A549 (cell line): ENCODE measurements at regions not wholly inside any gene's neighbourhood (a gene's known extent, or its start where the extent isn't known, plus 50 kb on each side); places are given as distances from the start of the nearest gene placed in this dataset.

ENCODE experiments used
- ATAC-seq, 2 experiments: fragments of 200-7000 bp in 1 of 2; fragments of >200 bp in 1 of 2; cut with Nextera tagmentation in 1 of 2; cut with Tn5 transposase in 1 of 2; 3 replicates each; pipeline versions ENCODE4 v1.8.0 to v1.9.1; 2018 to 2020; ENCODE audit warnings: mild to moderate bottlenecking in 1 of 2, moderate library complexity in 1 of 2
- CTCF ChIA-PET: fragments of 300-600 bp; sonication (Branson Sonifier 250); formaldehyde crosslinking; extraction: SDS; loops from one replicate; lab custom pipeline; 2021; ENCODE audit warnings: antibody characterized with exemption, inconsistent platforms; lab: Yijun Ruan, JAX
- POLR2A ChIA-PET: fragments of 350-600 bp; formaldehyde crosslinking; extraction: SDS; loops from one replicate; lab custom pipeline; 2021; ENCODE audit warnings: antibody characterized with exemption, inconsistent platforms; lab: Yijun Ruan, JAX
- DNase-seq, 2 experiments: peaks; one replicate each; pipeline versions ENCODE4 v3.0.0 to v3.0.0-alpha.2; 2011 to 2016; ENCODE audit warnings: low read depth in 1 of 2, low spot score in 1 of 2
- FAIRE-seq: peaks from 2 replicates; lab custom pipeline; 2011; peaks lifted over from hg19 to GRCh38; lab: Jason Lieb, UNC
- H3K27ac ChIP-seq, 2 experiments: fragments of >200 bp; sonication (Bioruptor Twin); formaldehyde crosslinking; 3 replicates each; pipeline ENCODE4 v1.5.1; 2016 to 2017
- H3K4me1 ChIP-seq: fragments of >200 bp; sonication (Bioruptor Twin); formaldehyde crosslinking; 3 replicates; pipeline ENCODE4 v1.6.1; 2016
- H3K4me2 ChIP-seq: fragments of >200 bp; sonication (Bioruptor Twin); formaldehyde crosslinking; 3 replicates; pipeline ENCODE4 v1.6.1; 2016
- H3K4me3 ChIP-seq: fragments of >200 bp; sonication (Bioruptor Twin); formaldehyde crosslinking; 3 replicates; pipeline ENCODE4 v1.5.1; 2016
- H3K9me3 ChIP-seq: fragments of >200 bp; sonication (Bioruptor Twin); formaldehyde crosslinking; 3 replicates; pipeline ENCODE4 v1.6.1; 2016
- ATOH8 ChIP-seq: fragments of 250-450 bp; sonication (Bioruptor Pico); IDR thresholded peaks from 2 replicates; pipeline ENCODE4 v1.5.0; 2020; ENCODE audit warnings: low read depth, mild to moderate bottlenecking, moderate library complexity
- BCL3 ChIP-seq: fragments of >200 bp; sonication (Bioruptor Twin); formaldehyde crosslinking; IDR thresholded peaks from 3 replicates; pipeline ENCODE4 v1.6.1; 2016
- BHLHE40 ChIP-seq: IDR thresholded peaks from 2 replicates; pipeline ENCODE4 v1.6.1; 2012; ENCODE audit warnings: low read depth, low read length, inconsistent platforms
- HDAC2 ChIP-seq: fragments of 200-600 bp; sonication (generic); IDR thresholded peaks from 2 replicates; pipeline ENCODE4 v1.6.1; 2016
- HOXA7 ChIP-seq: fragments of 250-450 bp; sonication (Bioruptor Pico); IDR thresholded peaks from 2 replicates; pipeline ENCODE4 v1.5.0; 2020; ENCODE audit warnings: mild to moderate bottlenecking, moderate library complexity
- HOXB13 ChIP-seq: fragments of 250-450 bp; sonication (Bioruptor Pico); IDR thresholded peaks from 2 replicates; pipeline ENCODE4 v1.5.0; 2020; ENCODE audit warnings: low read depth, mild to moderate bottlenecking, moderate library complexity
- KDM1A ChIP-seq: fragments of 200-600 bp; sonication (generic); IDR thresholded peaks from 2 replicates; pipeline ENCODE4 v1.6.1; 2016; ENCODE audit warnings: low read depth, mild to moderate bottlenecking
- KDM5A ChIP-seq: fragments of 200-600 bp; sonication (generic); IDR thresholded peaks from 2 replicates; pipeline ENCODE4 v1.6.1; 2016; ENCODE audit warnings: antibody characterized with exemption, mild to moderate bottlenecking
- MAFK ChIP-seq: fragments of 450-650 bp; IDR thresholded peaks from 2 replicates; pipeline ENCODE4 v1.6.1; 2014; ENCODE audit not compliant: partially characterized antibody
- MAZ ChIP-seq: fragments of 150-350 bp; IDR thresholded peaks from 2 replicates; pipeline ENCODE4 v1.6.1; 2014; ENCODE audit warnings: antibody characterized with exemption, low read depth, low read length, borderline replicate concordance
- PHF8 ChIP-seq: fragments of 200-600 bp; sonication (generic); IDR thresholded peaks from 2 replicates; pipeline ENCODE4 v1.6.1; 2016; ENCODE audit warnings: low read depth, mild to moderate bottlenecking, antibody characterized with exemption, moderate library complexity, borderline replicate concordance
- POLR2A ChIP-seq: IDR thresholded peaks from 2 replicates; pipeline ENCODE4 v1.6.1; 2012; ENCODE audit warnings: mild to moderate bottlenecking, low read length
- RARB ChIP-seq: fragments of 250-450 bp; sonication (Bioruptor Pico); IDR thresholded peaks from 2 replicates; pipeline ENCODE4 v1.8.0; 2021; ENCODE audit warnings: mild to moderate bottlenecking, moderate library complexity
- REST ChIP-seq: fragments of 200-600 bp; sonication (generic); IDR thresholded peaks from 2 replicates; pipeline ENCODE4 v1.6.1; 2016; ENCODE audit warnings: antibody characterized with exemption, mild to moderate bottlenecking, moderate library complexity
- RFX5 ChIP-seq: fragments of 450-650 bp; IDR thresholded peaks from 2 replicates; pipeline ENCODE4 v1.7.1; 2014; ENCODE audit warnings: antibody characterized with exemption, mild to moderate bottlenecking, moderate library complexity
- TP53 ChIP-seq: fragments of 250-450 bp; sonication (Bioruptor Pico); IDR thresholded peaks from 2 replicates; pipeline ENCODE4 v1.5.0; 2021; ENCODE audit warnings: mild to moderate bottlenecking, moderate library complexity
- USF2 ChIP-seq: fragments of 450-650 bp; IDR thresholded peaks from 2 replicates; pipeline ENCODE4 v1.6.1; 2014; ENCODE audit warnings: antibody characterized with exemption
- ZNF302 ChIP-seq: fragments of 250-450 bp; sonication (Bioruptor Pico); IDR thresholded peaks from 2 replicates; pipeline ENCODE4 v1.9.0; 2021; ENCODE audit warnings: inconsistent platforms, mild to moderate bottlenecking, moderate library complexity
- ZSCAN20 ChIP-seq: fragments of 250-450 bp; sonication (Bioruptor Pico); IDR thresholded peaks from 2 replicates; pipeline ENCODE4 v1.8.0; 2022; ENCODE audit warnings: mild to moderate bottlenecking, moderate library complexity
- WGBS: methylation state at CpG from one replicate; pipeline ENCODE4 v1.1.6; 2017; ENCODE audit errors: missing lambda C conversion rate; 5-methylcytosine and 5-hydroxymethylcytosine counted together

DNA sequence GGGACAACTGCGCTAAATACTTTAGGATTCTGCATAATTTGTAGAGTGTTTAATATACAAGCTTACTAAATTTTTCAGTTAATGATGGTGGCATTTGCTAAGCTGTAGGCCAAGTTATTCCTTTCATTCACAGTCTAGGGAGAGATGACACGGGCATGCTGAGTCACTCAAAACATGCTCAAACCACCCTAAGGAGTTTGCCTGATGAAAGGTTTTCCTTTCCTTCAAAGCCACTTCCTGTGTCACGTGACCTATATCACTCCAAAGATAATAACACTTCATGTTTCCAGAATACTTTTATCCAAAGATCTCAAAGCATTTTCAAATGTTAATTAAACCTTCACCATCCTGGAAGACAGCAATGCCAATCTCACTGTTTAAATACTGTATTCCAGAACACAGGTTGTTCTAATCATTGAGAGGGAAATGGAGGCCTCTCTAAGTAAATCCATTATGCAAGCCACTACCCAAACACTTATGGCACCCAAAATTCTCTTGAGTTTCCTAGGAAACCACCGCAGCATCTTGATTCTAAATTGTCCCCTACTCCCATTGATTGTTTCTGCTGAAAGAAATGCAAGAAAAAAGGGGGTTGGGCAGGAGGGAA is 207.0 kb upstream of the CDKN3 start:
- ChIA-PET CTCF (no interaction called here), POLR2A (no interaction called here)
- Histone ChIP-seq H3K4me1 (peaks cover 6% of the 10 kb centered on the region; the same call in 2 of the 3 replicates), H3K4me3 (no peak overlapping the region), H3K4me2 (peak overlapping the region; percentile 34), H3K9me3 (no peaks in the 10 kb centered on the region), H3K27ac (peak overlapping the region; percentile 15 to 36; a peak in 1 of 6 replicates)
- ATAC-seq (peak in 1 of 2 experiments; percentile 47; a peak in 1 of 6 replicates), DNase-seq (peak in 1 of 2 experiments; percentile 55), FAIRE-seq (no peak)
- 66% methylated on average over 4 of the region's 4 CpGs for WGBS
- TF ChIP-seq USF2 (peak; percentile 67), MAFK (peak; percentile 64), ZNF302 (CRISPR knock-in tag) (0 out of 2 replicates have a peak, but pooled peaks have one; percentile 8), MAZ (no peak), POLR2A (no peak)

GRCh38 chr14:54191846-54192245 is 205.0 kb upstream of the CDKN3 start:
- POLR2A ChIA-PET: no interaction called here

GRCh38 chr14:54192610-54193009 is 204.2 kb upstream of the CDKN3 start:
- WGBS: 56% methylated on average over 2 of the region's 2 CpGs
- DNase-seq (no peak), FAIRE-seq (no peak), ATAC-seq (no peak)
- H3K4me1 ChIP-seq: peaks cover 9% of the 10 kb centered on the region
- H3K4me3 ChIP-seq: no peak overlapping the region
- ChIA-PET POLR2A (no interaction called here), CTCF (interaction anchor here (0.9 kb wide), 2 partner anchors 14 to 17 kb away, joined by 4 read pairs; no protein-coding TSS in a partner anchor)
- no peak overlapping the region for H3K4me2 ChIP-seq
- TF ChIP-seq HDAC2 (no peak), TP53 (CRISPR knock-in tag) (no peak), HOXB13 (no peak), REST (no peak), RFX5 (no peak), BCL3 (no peak), ZSCAN20 (CRISPR knock-in tag) (no peak), KDM1A (no peak), HOXA7 (CRISPR knock-in tag) (no peak), POLR2A (no peak), KDM5A (no peak), ATOH8 (CRISPR knock-in tag) (no peak), RARB (no peak), BHLHE40 (no peak), PHF8 (no peak)
- H3K9me3 ChIP-seq: no peaks in the 10 kb centered on the region
- H3K27ac ChIP-seq: no peak overlapping the region

More at GRCh38 chr14:54191846-54192245, 205.0 kb upstream of the CDKN3 start:
- CTCF ChIA-PET: no interaction called here
- DNase-seq: no peak
- no peak for TF ChIP-seq USF2
- TF ChIP-seq, all 56 proteins: peak for 0
- no peak for ATAC-seq
- Histone ChIP-seq H3K4me1 (peaks cover 6% of the 10 kb centered on the region; the same call in 2 of the 3 replicates), H3K4me2 (no peak overlapping the region), H3K27ac (no peak overlapping the region), H3K9me3 (no peaks in the 10 kb centered on the region), H3K4me3 (no peak overlapping the region)
- FAIRE-seq: no peak
- WGBS: 51% methylated on average over 2 of the region's 2 CpGs
